SU-DHL-6 (cell line): ENCODE measurements at regions not wholly inside any gene's neighbourhood (a gene's known extent, or its start where the extent isn't known, plus 50 kb on each side); places are given as distances from the start of the nearest gene placed in this dataset.

ENCODE experiments used
- H2AFZ ChIP-seq: fragments of 200-600 bp; sonication (generic); 2 replicates; pipeline ENCODE4 v1.6.1; 2014; ENCODE audit warnings: low read depth, mild to moderate bottlenecking, moderate library complexity, mixed read lengths, antibody characterized with exemption, low read length; ENCODE audit not compliant: severe bottlenecking
- H3F3A ChIP-seq: fragments of 200-600 bp; shearing (Covaris generic); 2 replicates; pipeline ENCODE4 v1.6.0; 2016; ENCODE audit warnings: antibody characterized with exemption, mild to moderate bottlenecking; ENCODE audit not compliant: insufficient read depth
- H3K27ac ChIP-seq: fragments of 200-600 bp; sonication (generic); 2 replicates; pipeline ENCODE4 v1.5.1; 2016; ENCODE audit warnings: low read depth, mild to moderate bottlenecking, low read length, moderate library complexity, mixed read lengths
- H3K27me3 ChIP-seq: fragments of 200-600 bp; sonication (generic), shearing (Covaris generic); 2 replicates; pipeline ENCODE4 v1.6.0; 2014; ENCODE audit warnings: mild to moderate bottlenecking, low read length
- H3K36me3 ChIP-seq: fragments of 200-600 bp; sonication (generic); 2 replicates; pipeline ENCODE4 v1.6.1; 2014; ENCODE audit warnings: mild to moderate bottlenecking, low read length, mixed read lengths
- H3K4me2 ChIP-seq: fragments of 300-600, 200-600 bp; shearing (Covaris generic), sonication (generic); 2 replicates; pipeline ENCODE4 v1.6.0; 2014; ENCODE audit warnings: low read length, low read depth, mild to moderate bottlenecking; ENCODE audit not compliant: poor library complexity, severe bottlenecking
- H3K4me3 ChIP-seq: fragments of 200-600 bp; sonication (generic); 2 replicates; pipeline ENCODE4 v1.5.1; 2014; ENCODE audit warnings: antibody characterized with exemption, low read length, mild to moderate bottlenecking, mixed read lengths; ENCODE audit not compliant: insufficient read depth, poor library complexity, severe bottlenecking
- H3K79me2 ChIP-seq: fragments of 200-600 bp; sonication (generic); 2 replicates; pipeline ENCODE4 v1.6.1; 2014; ENCODE audit warnings: mild to moderate bottlenecking, low read length, moderate library complexity; ENCODE audit not compliant: insufficient read depth
- H3K9ac ChIP-seq: fragments of 200-600 bp; sonication (generic); 2 replicates; pipeline ENCODE4 v1.7.0; 2014; ENCODE audit warnings: mild to moderate bottlenecking, low read length
- H3K9me2 ChIP-seq: fragments of 200-600 bp; sonication (generic); replicated peaks from 2 replicates; pipeline ENCODE4 v1.6.1; 2014; ENCODE audit warnings: low read length; ENCODE audit not compliant: insufficient read depth
- H3K9me3 ChIP-seq: fragments of 200-600 bp; sonication (generic); 2 replicates; pipeline ENCODE4 v1.6.1; 2014; ENCODE audit warnings: low read length, mixed read lengths; ENCODE audit not compliant: insufficient read depth
- H4K20me1 ChIP-seq: fragments of 200-600 bp; sonication (generic); 2 replicates; pipeline ENCODE4 v1.6.1; 2014; ENCODE audit warnings: low read depth, mild to moderate bottlenecking, antibody characterized with exemption, low read length, moderate library complexity, mixed read lengths
- CTCF ChIP-seq: fragments of 200-600 bp; sonication (generic); IDR thresholded peaks from one replicate; pipeline ENCODE4 v1.5.1; 2017; ENCODE audit warnings: antibody characterized with exemption, mild to moderate bottlenecking, low read length, moderate library complexity; ENCODE audit not compliant: insufficient read depth, poor library complexity, severe bottlenecking
- EZH2phosphoT487 ChIP-seq: fragments of 200-600 bp; sonication (generic), shearing (Covaris generic); conservative IDR thresholded peaks from 2 replicates; pipeline ENCODE4 v1.6.1; 2018; ENCODE audit warnings: mild to moderate bottlenecking, antibody characterized with exemption, low read length, moderate library complexity, mixed read lengths

- H3K27me3 ChIP-seq, result no peaks in the 10 kb centered on the region
- no peak overlapping the region for H2AFZ ChIP-seq
- no peaks in the 10 kb centered on the region for H3K36me3 ChIP-seq
- TF ChIP-seq EZH2phosphoT487 (no peak), CTCF (no peak)
- no peaks in the 10 kb centered on the region for H3K9me2 ChIP-seq
- no peak overlapping the region for H3K27ac ChIP-seq
- H3K9me3 ChIP-seq, result no peaks in the 10 kb centered on the region
- no peaks in the 10 kb centered on the region for H4K20me1 ChIP-seq
- no peak overlapping the region for H3K9ac ChIP-seq
- no peaks in the 10 kb centered on the region for H3K79me2 ChIP-seq
- H3K4me3 ChIP-seq, result no peak overlapping the region
- H3F3A ChIP-seq, result no peaks in the 10 kb centered on the region
- no peak overlapping the region for H3K4me2 ChIP-seq
These were observed 136.2 kb downstream of the PSMG1 start for GRCh38 chr21:39047046-39047445.

GRCh38 chr21:39046236-39046916, 136.9 kb downstream of the PSMG1 start:
- no peaks in the 10 kb centered on the region for H3K9me3 ChIP-seq
- no peaks in the 10 kb centered on the region for H3F3A ChIP-seq
- H3K4me3 ChIP-seq, result no peak overlapping the region
- no peaks in the 10 kb centered on the region for H3K79me2 ChIP-seq
- no peak overlapping the region for H3K9ac ChIP-seq
- H3K36me3 ChIP-seq, result no peaks in the 10 kb centered on the region
- no peak overlapping the region for H2AFZ ChIP-seq
- no peak overlapping the region for H3K27ac ChIP-seq
- no peaks in the 10 kb centered on the region for H4K20me1 ChIP-seq
- TF ChIP-seq EZH2phosphoT487 (no peak), CTCF (no peak)
- H3K9me2 ChIP-seq, result no peaks in the 10 kb centered on the region
- H3K27me3 ChIP-seq, result no peaks in the 10 kb centered on the region
- H3K4me2 ChIP-seq, result no peak overlapping the region

GRCh38 chr21:39041816-39042215, 141.4 kb downstream of the PSMG1 start:
- Histone ChIP-seq H2AFZ (no peak overlapping the region), H3K9ac (no peak overlapping the region), H3K27ac (no peak overlapping the region), H3K27me3 (no peaks in the 10 kb centered on the region), H4K20me1 (no peaks in the 10 kb centered on the region), H3K79me2 (no peaks in the 10 kb centered on the region), H3K9me2 (no peaks in the 10 kb centered on the region), H3K36me3 (no peaks in the 10 kb centered on the region), H3K9me3 (no peaks in the 10 kb centered on the region), H3K4me2 (no peak overlapping the region), H3K4me3 (no peak overlapping the region), H3F3A (no peaks in the 10 kb centered on the region)
- TF ChIP-seq EZH2phosphoT487 (no peak), CTCF (no peak)
